ENCODE measurements at regions not wholly inside any gene's neighbourhood (a gene's known extent, or its start where the extent isn't known, plus 50 kb on each side); places are given as distances from the start of the nearest gene placed in this dataset.

DNA sequence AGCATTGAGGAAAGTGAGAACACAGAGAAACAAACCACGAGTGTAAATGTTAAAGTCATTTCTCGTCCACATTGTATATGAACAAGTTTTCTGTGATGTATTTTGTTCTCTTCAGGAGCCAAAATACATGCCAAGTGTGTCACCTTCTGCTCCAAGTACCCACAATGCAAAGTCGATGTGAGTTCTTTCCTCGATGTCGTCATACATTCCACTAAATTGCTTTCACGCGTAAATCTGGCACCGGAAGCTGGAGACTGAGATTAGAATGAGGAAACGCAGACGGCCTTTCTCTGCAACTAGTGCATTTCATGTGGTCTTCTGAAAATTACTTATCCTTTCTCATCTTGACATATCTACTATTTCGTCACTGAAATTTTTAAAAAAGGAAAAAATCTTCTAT lies 118.5 kb upstream of the SALL3 start:
- no peaks in the 10 kb centered on the region for H3K9me1 ChIP-seq (ENCODE audit: control insufficient read depth, extremely low read depth, insufficient read depth, low read length)
- no peaks in the 10 kb centered on the region for H3K27me3 ChIP-seq (ENCODE audit: control insufficient read depth, extremely low read depth, insufficient read depth, low read length)
- H3K9ac ChIP-seq (ENCODE audit: control insufficient read depth, extremely low read depth, insufficient read depth, low read length): no peak overlapping the region
- dilution Hi-C loops (cut with MboI; ENCODE audit: extremely low pct_ligation_motif_present, low sequenced_read_pairs): no loop called here
- no peak overlapping the region for H3K4me3 ChIP-seq (ENCODE audit: control insufficient read depth in 2 of 3, extremely low read depth in 1 of 3, insufficient read depth in 2 of 3, low read depth in 1 of 3, low read length in 3 of 3)
- no peaks in the 10 kb centered on the region for H3K4me1 ChIP-seq (ENCODE audit: control insufficient read depth, extremely low read depth, insufficient read depth, low read length)
- peaks cover 12% of the 10 kb centered on the region for H3K9me3 ChIP-seq (ENCODE audit: control insufficient read depth, low read depth, low read length)
- H2AFZ ChIP-seq (ENCODE audit: control insufficient read depth, low read length): no peak overlapping the region
- no peaks in the 10 kb centered on the region for H3K79me2 ChIP-seq (ENCODE audit: control insufficient read depth, insufficient read depth, low read length)
- TF ChIP-seq EZH2 (IDR thresholded peaks at IDR 0.05; ENCODE audit: low read length): no peak
- TF ChIP-seq, protein P1, sequence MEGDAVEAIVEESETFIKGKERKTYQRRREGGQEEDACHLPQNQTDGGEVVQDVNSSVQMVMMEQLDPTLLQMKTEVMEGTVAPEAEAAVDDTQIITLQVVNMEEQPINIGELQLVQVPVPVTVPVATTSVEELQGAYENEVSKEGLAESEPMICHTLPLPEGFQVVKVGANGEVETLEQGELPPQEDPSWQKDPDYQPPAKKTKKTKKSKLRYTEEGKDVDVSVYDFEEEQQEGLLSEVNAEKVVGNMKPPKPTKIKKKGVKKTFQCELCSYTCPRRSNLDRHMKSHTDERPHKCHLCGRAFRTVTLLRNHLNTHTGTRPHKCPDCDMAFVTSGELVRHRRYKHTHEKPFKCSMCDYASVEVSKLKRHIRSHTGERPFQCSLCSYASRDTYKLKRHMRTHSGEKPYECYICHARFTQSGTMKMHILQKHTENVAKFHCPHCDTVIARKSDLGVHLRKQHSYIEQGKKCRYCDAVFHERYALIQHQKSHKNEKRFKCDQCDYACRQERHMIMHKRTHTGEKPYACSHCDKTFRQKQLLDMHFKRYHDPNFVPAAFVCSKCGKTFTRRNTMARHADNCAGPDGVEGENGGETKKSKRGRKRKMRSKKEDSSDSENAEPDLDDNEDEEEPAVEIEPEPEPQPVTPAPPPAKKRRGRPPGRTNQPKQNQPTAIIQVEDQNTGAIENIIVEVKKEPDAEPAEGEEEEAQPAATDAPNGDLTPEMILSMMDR (optimal IDR thresholded peaks at IDR 0.05 in 1 of 3, IDR thresholded peaks at IDR 0.05 in 1 of 3, conservative IDR thresholded peaks at IDR 0.05 in 1 of 3; ENCODE audit: extremely low read depth in 1 of 3, insufficient read depth in 2 of 3, low read length in 3 of 3): no peak
- H3K4me2 ChIP-seq (ENCODE audit: control insufficient read depth, extremely low read depth, insufficient read depth, low read depth, low read length): no peak overlapping the region
- H3K36me3 ChIP-seq (ENCODE audit: control insufficient read depth in 2 of 2, extremely low read depth in 1 of 2, insufficient read depth in 2 of 2, low read length in 2 of 2): no peaks in the 10 kb centered on the region
- FAIRE-seq (no peak), DNase-seq (ENCODE audit: low read depth, low spot score) (no peak)
- H3K27ac ChIP-seq (ENCODE audit: control insufficient read depth, insufficient read depth, low read length): no peak overlapping the region
- no peaks in the 10 kb centered on the region for H4K20me1 ChIP-seq (ENCODE audit: control insufficient read depth, extremely low read depth, insufficient read depth, low read length)

DNA sequence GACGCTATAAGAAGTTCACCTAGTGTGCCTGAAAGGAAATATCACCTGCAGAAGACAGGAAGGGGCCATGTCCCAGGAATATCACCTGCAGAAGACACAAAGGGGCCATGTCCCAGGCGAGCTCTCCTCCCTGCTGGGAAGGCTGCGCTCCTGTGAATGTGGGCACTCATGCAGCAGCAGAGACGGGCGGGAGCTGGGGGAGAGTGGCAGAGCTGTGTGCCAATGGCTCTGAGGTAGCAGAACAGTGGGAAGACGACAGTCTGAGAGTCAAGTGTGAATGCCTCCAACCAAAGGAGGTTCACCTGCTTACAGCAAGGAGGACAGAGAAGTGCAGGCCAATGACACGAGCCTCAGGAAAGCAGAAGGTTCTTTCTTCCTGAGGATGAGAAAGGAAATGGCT lies 117.9 kb upstream of the SALL3 start:
- no peak overlapping the region for H3K27ac ChIP-seq (ENCODE audit: control insufficient read depth, insufficient read depth, low read length)
- no peaks in the 10 kb centered on the region for H3K27me3 ChIP-seq (ENCODE audit: control insufficient read depth, extremely low read depth, insufficient read depth, low read length)
- no peaks in the 10 kb centered on the region for H4K20me1 ChIP-seq (ENCODE audit: control insufficient read depth, extremely low read depth, insufficient read depth, low read length)
- no peak overlapping the region for H2AFZ ChIP-seq (ENCODE audit: control insufficient read depth, low read length)
- peaks cover 10% of the 10 kb centered on the region for H3K9me3 ChIP-seq (ENCODE audit: control insufficient read depth, low read depth, low read length)
- H3K4me3 ChIP-seq (ENCODE audit: control insufficient read depth in 2 of 3, extremely low read depth in 1 of 3, insufficient read depth in 2 of 3, low read depth in 1 of 3, low read length in 3 of 3): no peak overlapping the region
- TF ChIP-seq EZH2 (IDR thresholded peaks at IDR 0.05; ENCODE audit: low read length): no peak
- TF ChIP-seq, protein P1 (optimal IDR thresholded peaks at IDR 0.05 in 1 of 3, IDR thresholded peaks at IDR 0.05 in 1 of 3, conservative IDR thresholded peaks at IDR 0.05 in 1 of 3; ENCODE audit: extremely low read depth in 1 of 3, insufficient read depth in 2 of 3, low read length in 3 of 3): no peak
- H3K36me3 ChIP-seq (ENCODE audit: control insufficient read depth in 2 of 2, extremely low read depth in 1 of 2, insufficient read depth in 2 of 2, low read length in 2 of 2): no peaks in the 10 kb centered on the region
- FAIRE-seq (no peak), DNase-seq (ENCODE audit: low read depth, low spot score) (no peak)
- dilution Hi-C loops (cut with MboI; ENCODE audit: extremely low pct_ligation_motif_present, low sequenced_read_pairs): no loop called here
- H3K79me2 ChIP-seq (ENCODE audit: control insufficient read depth, insufficient read depth, low read length): no peaks in the 10 kb centered on the region
- H3K9me1 ChIP-seq (ENCODE audit: control insufficient read depth, extremely low read depth, insufficient read depth, low read length): no peaks in the 10 kb centered on the region
- H3K9ac ChIP-seq (ENCODE audit: control insufficient read depth, extremely low read depth, insufficient read depth, low read length): no peak overlapping the region
- H3K4me2 ChIP-seq (ENCODE audit: control insufficient read depth, extremely low read depth, insufficient read depth, low read depth, low read length): no peak overlapping the region
- H3K4me1 ChIP-seq (ENCODE audit: control insufficient read depth, extremely low read depth, insufficient read depth, low read length): no peaks in the 10 kb centered on the region

Measured in keratinocyte (primary cell).